ENCODE measurements at regions not wholly inside any gene's neighbourhood (a gene's known extent, or its start where the extent isn't known, plus 50 kb on each side); places are given as distances from the start of the nearest gene placed in this dataset.

DNA sequence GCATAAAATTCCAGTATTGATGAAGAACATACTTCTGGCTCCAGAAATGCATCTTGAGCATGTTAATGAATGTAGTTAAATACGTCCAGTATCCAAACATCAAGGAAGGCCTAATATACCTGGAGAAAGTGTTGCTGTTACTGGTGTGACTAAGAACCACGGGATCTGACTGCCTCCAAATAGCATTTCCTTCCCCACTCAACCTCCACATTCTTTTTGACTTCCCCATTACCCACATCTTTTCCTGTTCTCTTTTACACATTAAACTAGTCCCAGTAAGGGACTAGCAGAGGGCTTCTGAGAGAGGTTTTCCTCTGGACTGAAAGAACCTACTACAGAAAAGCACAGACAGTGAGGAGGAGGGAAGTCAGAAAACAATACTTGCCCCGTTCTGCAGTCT lies 482.8 kb upstream of the HTR2C start:
- no peak overlapping the region for H3K4me3 ChIP-seq (ENCODE audit: low read depth, low read length)
- TF ChIP-seq, protein P1, sequence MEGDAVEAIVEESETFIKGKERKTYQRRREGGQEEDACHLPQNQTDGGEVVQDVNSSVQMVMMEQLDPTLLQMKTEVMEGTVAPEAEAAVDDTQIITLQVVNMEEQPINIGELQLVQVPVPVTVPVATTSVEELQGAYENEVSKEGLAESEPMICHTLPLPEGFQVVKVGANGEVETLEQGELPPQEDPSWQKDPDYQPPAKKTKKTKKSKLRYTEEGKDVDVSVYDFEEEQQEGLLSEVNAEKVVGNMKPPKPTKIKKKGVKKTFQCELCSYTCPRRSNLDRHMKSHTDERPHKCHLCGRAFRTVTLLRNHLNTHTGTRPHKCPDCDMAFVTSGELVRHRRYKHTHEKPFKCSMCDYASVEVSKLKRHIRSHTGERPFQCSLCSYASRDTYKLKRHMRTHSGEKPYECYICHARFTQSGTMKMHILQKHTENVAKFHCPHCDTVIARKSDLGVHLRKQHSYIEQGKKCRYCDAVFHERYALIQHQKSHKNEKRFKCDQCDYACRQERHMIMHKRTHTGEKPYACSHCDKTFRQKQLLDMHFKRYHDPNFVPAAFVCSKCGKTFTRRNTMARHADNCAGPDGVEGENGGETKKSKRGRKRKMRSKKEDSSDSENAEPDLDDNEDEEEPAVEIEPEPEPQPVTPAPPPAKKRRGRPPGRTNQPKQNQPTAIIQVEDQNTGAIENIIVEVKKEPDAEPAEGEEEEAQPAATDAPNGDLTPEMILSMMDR (IDR thresholded peaks at IDR 0.05; ENCODE audit: insufficient read depth, low read length), result no peak
- DNase-seq (ENCODE audit: low read depth), result no peak

DNA sequence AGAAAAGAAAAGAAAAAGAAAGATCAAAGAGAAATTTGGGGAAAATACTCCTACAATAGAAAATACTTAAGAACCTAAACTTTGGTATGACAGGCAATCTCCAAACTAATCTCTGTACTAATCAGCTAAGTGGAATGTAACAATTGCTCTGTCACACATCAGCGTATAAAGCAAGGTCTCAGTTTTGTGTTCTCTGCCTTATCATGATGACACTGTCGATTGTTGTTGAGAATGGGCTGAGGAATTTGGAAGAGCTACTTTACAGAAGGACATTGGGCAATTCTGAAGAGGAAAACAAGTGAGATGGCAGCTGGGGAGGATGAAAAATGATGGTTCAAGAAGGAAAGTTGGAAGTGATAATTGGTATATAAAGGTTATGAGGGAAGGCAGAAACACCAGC lies 486.0 kb upstream of the HTR2C start:
- no peak overlapping the region for H3K4me3 ChIP-seq (ENCODE audit: low read depth, low read length)
- DNase-seq (ENCODE audit: low read depth), result no peak
- TF ChIP-seq, protein P1 (IDR thresholded peaks at IDR 0.05; ENCODE audit: insufficient read depth, low read length), result no peak

DNA sequence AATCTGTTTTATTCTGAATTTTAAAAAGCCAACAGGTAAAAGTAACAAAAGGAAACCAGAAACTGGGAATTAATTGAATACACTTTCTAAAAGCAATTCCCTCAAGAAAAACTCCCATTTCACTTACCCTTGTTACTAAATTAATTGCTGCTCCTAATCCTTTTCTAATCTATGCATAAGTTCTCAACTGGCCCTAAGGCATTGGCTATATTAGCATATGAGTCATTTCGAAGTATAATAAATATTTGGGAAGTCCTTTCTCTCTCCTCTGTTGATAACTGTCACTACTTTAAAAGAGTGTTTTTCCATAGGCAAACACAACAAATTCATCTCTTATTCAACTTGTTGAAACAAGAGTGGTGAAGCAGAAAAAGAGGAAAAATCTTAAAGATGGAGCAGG lies 486.5 kb upstream of the HTR2C start:
- H3K4me3 ChIP-seq (ENCODE audit: low read depth, low read length), result no peak overlapping the region
- TF ChIP-seq, protein P1 (IDR thresholded peaks at IDR 0.05; ENCODE audit: insufficient read depth, low read length), result no peak
- no peak for DNase-seq (ENCODE audit: low read depth)

DNA sequence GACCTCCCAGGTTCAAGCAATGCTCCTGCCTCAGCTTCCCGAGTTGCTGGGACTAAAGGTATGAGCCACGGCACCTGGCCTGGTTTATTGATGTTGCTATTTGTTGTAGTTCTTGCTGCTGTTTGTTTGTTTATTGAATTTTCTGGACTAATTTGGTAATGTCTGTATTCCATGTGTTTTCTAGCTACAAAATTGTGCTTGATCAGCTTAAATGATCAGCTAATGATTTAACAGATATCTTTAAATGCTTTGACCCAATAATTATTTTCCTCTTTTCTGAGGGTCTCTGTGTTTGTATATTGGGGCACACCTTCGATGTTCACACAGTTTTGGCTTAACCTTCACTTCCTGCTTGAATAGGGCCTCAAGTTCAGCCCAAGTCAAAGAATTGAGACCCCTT lies 488.1 kb upstream of the HTR2C start:
- TF ChIP-seq, protein P1 (IDR thresholded peaks at IDR 0.05; ENCODE audit: insufficient read depth, low read length), result no peak
- no peak for DNase-seq (ENCODE audit: low read depth)
- H3K4me3 ChIP-seq (ENCODE audit: low read depth, low read length), result no peak overlapping the region

DNA sequence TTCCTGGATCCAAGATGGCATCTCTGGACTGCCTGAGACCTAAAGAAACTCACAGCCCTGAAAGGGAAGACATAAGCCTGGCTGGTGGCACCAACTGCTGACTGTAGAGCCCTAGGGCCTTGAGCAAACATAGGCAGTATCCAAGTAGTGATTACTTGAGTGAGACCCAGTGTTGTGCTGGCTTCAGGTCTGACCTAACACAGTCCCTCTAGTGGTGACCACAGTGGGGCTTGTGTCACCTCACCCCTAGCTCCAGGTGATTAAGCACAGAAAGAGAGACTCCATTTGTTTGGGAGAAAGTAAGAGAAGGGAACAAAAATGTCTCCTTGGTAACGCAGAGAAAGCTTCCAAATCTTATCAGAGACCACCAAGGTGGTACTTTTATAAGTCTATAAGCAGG lies 496.3 kb upstream of the HTR2C start:
- H3K4me3 ChIP-seq (ENCODE audit: low read depth, low read length), result no peak overlapping the region
- TF ChIP-seq, protein P1 (IDR thresholded peaks at IDR 0.05; ENCODE audit: insufficient read depth, low read length), result no peak
- no peak for DNase-seq (ENCODE audit: low read depth)

DNA sequence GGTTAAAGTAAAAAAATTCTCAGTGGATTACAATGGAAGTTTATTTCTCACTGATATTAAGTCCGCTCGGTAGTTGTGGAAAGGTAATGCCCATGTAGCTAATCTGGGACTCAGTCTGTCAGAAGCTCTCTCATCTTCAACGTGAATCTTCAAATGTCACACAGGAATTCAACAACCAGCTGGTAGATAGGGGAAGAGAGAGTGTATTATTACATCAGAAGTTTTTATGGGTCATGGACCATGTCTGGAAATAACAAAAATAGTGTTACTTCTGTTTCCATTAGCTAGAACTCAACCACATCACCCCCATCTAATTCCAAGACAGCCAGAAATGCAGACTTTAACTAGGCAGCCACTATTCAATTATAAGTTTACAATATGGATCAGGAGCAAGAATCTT lies 506.1 kb upstream of the HTR2C start:
- TF ChIP-seq, protein P1 (IDR thresholded peaks at IDR 0.05; ENCODE audit: insufficient read depth, low read length), result no peak
- DNase-seq (ENCODE audit: low read depth), result no peak
- H3K4me3 ChIP-seq (ENCODE audit: low read depth, low read length), result no peak overlapping the region

DNA sequence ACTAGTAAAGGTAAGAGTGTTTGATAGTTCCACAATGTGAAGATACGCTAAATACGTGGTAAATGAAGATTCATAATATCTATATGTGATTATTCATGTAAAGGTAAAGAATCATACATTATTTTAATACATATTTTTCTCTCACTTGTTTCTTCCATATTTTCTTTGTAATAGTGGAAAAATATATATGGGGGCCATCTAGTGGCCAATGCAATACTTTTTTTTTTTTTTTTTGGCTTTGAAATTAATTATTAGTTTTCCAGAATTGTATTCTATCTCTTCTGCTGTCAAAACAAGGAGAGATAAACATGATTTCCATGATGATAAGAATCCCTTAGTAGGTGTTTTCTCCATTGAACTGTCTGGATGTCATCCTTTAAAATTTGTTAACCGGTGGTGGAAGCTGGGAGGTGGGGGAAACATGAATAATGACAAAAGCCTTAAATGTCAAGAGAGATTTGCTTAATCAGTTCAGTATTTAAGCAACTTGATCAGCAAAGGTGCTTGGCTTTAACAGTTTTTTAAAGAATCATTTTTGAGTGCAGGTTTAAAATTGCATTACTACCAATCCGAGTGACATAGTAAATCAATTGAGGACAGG lies 508.7 kb upstream of the HTR2C start:
- peak; percentile 2 for DNase-seq (ENCODE audit: low read depth)

More for the DNA sequence above, 508.7 kb upstream of the HTR2C start:
- H3K4me3 ChIP-seq (ENCODE audit: low read depth, low read length), result no peak overlapping the region
- TF ChIP-seq, protein P1 (IDR thresholded peaks at IDR 0.05; ENCODE audit: insufficient read depth, low read length), result peak; percentile 50
